ENCODE measurements at regions not wholly inside any gene's neighbourhood (a gene's known extent, or its start where the extent isn't known, plus 50 kb on each side); places are given as distances from the start of the nearest gene placed in this dataset.

DNA sequence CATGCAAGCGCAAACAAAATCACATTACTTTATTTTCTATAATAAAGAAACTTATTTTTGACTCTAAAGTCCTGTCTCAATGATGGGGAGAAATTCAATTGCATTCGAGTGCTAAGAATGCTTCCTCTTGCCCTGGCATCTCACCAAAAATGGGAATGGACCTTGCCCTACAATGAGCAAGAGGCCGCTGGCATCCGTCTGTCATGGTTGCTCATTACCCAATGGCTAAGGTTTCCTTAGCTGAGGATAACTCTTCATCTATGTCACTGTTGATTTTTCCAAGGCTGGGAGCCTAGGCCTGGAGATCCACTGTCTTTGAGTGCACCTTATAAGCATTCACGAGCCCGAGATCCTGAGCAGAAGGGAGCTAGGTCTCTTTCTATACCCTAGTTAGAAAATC lies 471.3 kb upstream of the NRSN1 start:
- Mint-ChIP-seq H3K36me3 (ENCODE audit: insufficient read depth in 1 of 3, low read depth in 3 of 3) (no peaks in the 10 kb centered on the region), H3K27me3 (ENCODE audit: low read depth) (no peaks in the 10 kb centered on the region), H3K4me1 (peaks cover 16 to 23% of the 10 kb centered on the region in 2 experiments), H3K9me3 (no peaks in the 10 kb centered on the region), H3K27ac (no peak overlapping the region), H3K4me3 (no peak overlapping the region)
- Histone ChIP-seq H2BK15ac (ENCODE audit: low read depth, low read length) (no peak overlapping the region), H3K4ac (ENCODE audit: low read depth, low read length) (no peak overlapping the region), H3K23ac (ENCODE audit: insufficient read length, low read depth, low read length) (no peak overlapping the region), H3K56ac (ENCODE audit: insufficient read length, low read depth, low read length) (no peak overlapping the region), H4K5ac (ENCODE audit: insufficient read length, low read depth, low read length) (no peak overlapping the region), H4K8ac (replicated peaks; ENCODE audit: insufficient read length, low read depth, low read length) (no peak overlapping the region), H3K18ac (ENCODE audit: insufficient read length, low read depth, low read length) (no peak overlapping the region), H3K79me2 (ENCODE audit: insufficient read depth, low read length) (no peaks in the 10 kb centered on the region), H3K9me3 (ENCODE audit: control insufficient read depth, low read depth, low read length) (no peaks in the 10 kb centered on the region), H3K79me1 (ENCODE audit: insufficient read depth, low read depth, low read length, poor library complexity, severe bottlenecking) (no peaks in the 10 kb centered on the region), H2BK12ac (ENCODE audit: insufficient read length, low read depth, low read length) (no peak overlapping the region), H3K4me1 (ENCODE audit: insufficient read depth, low read length) (no peaks in the 10 kb centered on the region; the same call in 1 of the 2 replicates), H3T11ph (ENCODE audit: low read length) (no peak overlapping the region), H3K14ac (ENCODE audit: insufficient read depth, low read length) (no peak overlapping the region), H3K23me2 (ENCODE audit: insufficient read length, low read depth, low read length, poor library complexity, severe bottlenecking) (no peaks in the 10 kb centered on the region), H2BK20ac (ENCODE audit: low read depth, low read length, poor library complexity, severe bottlenecking) (no peak overlapping the region), H2BK5ac (ENCODE audit: insufficient read length, low read length) (no peak overlapping the region), H4K91ac (ENCODE audit: insufficient read length, low read depth, low read length) (no peak overlapping the region), H3K27ac (ENCODE audit: insufficient read length, low read depth, low read length) (no peak overlapping the region), H4K20me1 (ENCODE audit: control insufficient read depth, insufficient read depth, insufficient read length) (no peaks in the 10 kb centered on the region), H2BK120ac (ENCODE audit: low read depth, low read length, poor library complexity, severe bottlenecking) (no peak overlapping the region), H2AK5ac (ENCODE audit: insufficient read length, low read length) (no peak overlapping the region), H3K27me3 (ENCODE audit: insufficient read depth, low read length) (no peaks in the 10 kb centered on the region), H2AFZ (ENCODE audit: low read length) (no peak overlapping the region), H3K4me2 (ENCODE audit: insufficient read depth, insufficient read length, low read length) (no peak overlapping the region), H3K9ac (ENCODE audit: extremely low read depth, insufficient read length, low read length) (no peak overlapping the region)
- TF ChIP-seq, protein P1, sequence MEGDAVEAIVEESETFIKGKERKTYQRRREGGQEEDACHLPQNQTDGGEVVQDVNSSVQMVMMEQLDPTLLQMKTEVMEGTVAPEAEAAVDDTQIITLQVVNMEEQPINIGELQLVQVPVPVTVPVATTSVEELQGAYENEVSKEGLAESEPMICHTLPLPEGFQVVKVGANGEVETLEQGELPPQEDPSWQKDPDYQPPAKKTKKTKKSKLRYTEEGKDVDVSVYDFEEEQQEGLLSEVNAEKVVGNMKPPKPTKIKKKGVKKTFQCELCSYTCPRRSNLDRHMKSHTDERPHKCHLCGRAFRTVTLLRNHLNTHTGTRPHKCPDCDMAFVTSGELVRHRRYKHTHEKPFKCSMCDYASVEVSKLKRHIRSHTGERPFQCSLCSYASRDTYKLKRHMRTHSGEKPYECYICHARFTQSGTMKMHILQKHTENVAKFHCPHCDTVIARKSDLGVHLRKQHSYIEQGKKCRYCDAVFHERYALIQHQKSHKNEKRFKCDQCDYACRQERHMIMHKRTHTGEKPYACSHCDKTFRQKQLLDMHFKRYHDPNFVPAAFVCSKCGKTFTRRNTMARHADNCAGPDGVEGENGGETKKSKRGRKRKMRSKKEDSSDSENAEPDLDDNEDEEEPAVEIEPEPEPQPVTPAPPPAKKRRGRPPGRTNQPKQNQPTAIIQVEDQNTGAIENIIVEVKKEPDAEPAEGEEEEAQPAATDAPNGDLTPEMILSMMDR (conservative IDR thresholded peaks at IDR 0.05): no peak
- no CpG with 5 or more reads among the region's 6 CpGs for WGBS (ENCODE audit: extremely low coverage, insufficient read length, low lambda C conversion rate)
- DNase-seq: no peak
